SW 1271 (cell line): ENCODE measurements at regions not wholly inside any gene's neighbourhood (a gene's known extent, or its start where the extent isn't known, plus 50 kb on each side); places are given as distances from the start of the nearest gene placed in this dataset.
"Not testable (repeated sequence)": the region's sequence is repeated elsewhere in the genome, so short reads cannot be mapped to it uniquely, and the experiment has no call there.

ENCODE experiments used
- DNase-seq, 2 experiments: peaks; one replicate each; lab custom pipeline; 2025; lab: John Stamatoyannopoulos, UW

GRCh38 chr1:213417846-213418245 lies 366.8 kb downstream of the RPS6KC1 start:
- DNase-seq: no peak

GRCh38 chr1:213418268-213419071 lies 367.4 kb downstream of the RPS6KC1 start:
- no peak for DNase-seq

GRCh38 chr1:213419401-213420030 lies 368.5 kb downstream of the RPS6KC1 start:
- no peak for DNase-seq

GRCh38 chr1:213421178-213421577 lies 370.1 kb downstream of the RPS6KC1 start:
- not testable (repeated sequence) for DNase-seq

GRCh38 chr1:213423041-213423440 lies 372.0 kb downstream of the RPS6KC1 start:
- no peak for DNase-seq

- no peak for DNase-seq
Observed at GRCh38 chr1:213423605-213424004, 372.6 kb downstream of the RPS6KC1 start.

- no peak for DNase-seq
Observed at GRCh38 chr1:213425376-213426030, 374.5 kb downstream of the RPS6KC1 start.

- DNase-seq: no peak
Observed at GRCh38 chr1:213429642-213430041, 378.6 kb downstream of the RPS6KC1 start.

- DNase-seq: no peak
Observed at GRCh38 chr1:213435715-213436114, 384.7 kb downstream of the RPS6KC1 start.

- DNase-seq: no peak
Observed at GRCh38 chr1:213438339-213438738, 387.3 kb downstream of the RPS6KC1 start.

- no peak for DNase-seq
Observed at GRCh38 chr1:213439703-213440102, 388.7 kb downstream of the RPS6KC1 start.

- DNase-seq: no peak
Observed at GRCh38 chr1:213440766-213441165, 389.7 kb downstream of the RPS6KC1 start.

GRCh38 chr1:213443415-213443814 lies 392.4 kb downstream of the RPS6KC1 start:
- DNase-seq: no peak

GRCh38 chr1:213444224-213444623 lies 393.2 kb downstream of the RPS6KC1 start:
- DNase-seq: no peak

GRCh38 chr1:213446496-213446895 lies 395.5 kb downstream of the RPS6KC1 start:
- no peak for DNase-seq

GRCh38 chr1:213448360-213448759 lies 397.3 kb downstream of the RPS6KC1 start:
- no peak for DNase-seq

GRCh38 chr1:213448776-213449175 lies 397.7 kb downstream of the RPS6KC1 start:
- DNase-seq: no peak

GRCh38 chr1:213452501-213452900 lies 401.5 kb downstream of the RPS6KC1 start:
- no peak for DNase-seq

GRCh38 chr1:213457186-213457585 lies 406.1 kb downstream of the RPS6KC1 start:
- no peak for DNase-seq

- no peak for DNase-seq
Observed at GRCh38 chr1:213457733-213458132, 406.7 kb downstream of the RPS6KC1 start.

GRCh38 chr1:213462374-213462773 lies 411.3 kb downstream of the RPS6KC1 start:
- DNase-seq: not testable (repeated sequence)

GRCh38 chr1:213464786-213465460 lies 413.9 kb downstream of the RPS6KC1 start:
- DNase-seq: no peak
